H54 (cell line): ENCODE measurements at regions not wholly inside any gene's neighbourhood (a gene's known extent, or its start where the extent isn't known, plus 50 kb on each side); places are given as distances from the start of the nearest gene placed in this dataset.
A peak's percentile ranks its signal among the peaks of the same experiment; 100 is the strongest.

Experiments
- DNase-seq: peaks from one replicate; pipeline ENCODE4 v3.0.0; 2011; ENCODE audit warnings: low spot score, mixed read lengths; ENCODE audit not compliant: insufficient read length
- FAIRE-seq: peaks from 3 replicates; lab custom pipeline; 2011; peaks lifted over from hg19 to GRCh38; lab: Jason Lieb, UNC
- POLR2A ChIP-seq: IDR thresholded peaks from 2 replicates; pipeline ENCODE4 v1.6.1; 2011; ENCODE audit warnings: low read depth, mild to moderate bottlenecking, low read length

DNA sequence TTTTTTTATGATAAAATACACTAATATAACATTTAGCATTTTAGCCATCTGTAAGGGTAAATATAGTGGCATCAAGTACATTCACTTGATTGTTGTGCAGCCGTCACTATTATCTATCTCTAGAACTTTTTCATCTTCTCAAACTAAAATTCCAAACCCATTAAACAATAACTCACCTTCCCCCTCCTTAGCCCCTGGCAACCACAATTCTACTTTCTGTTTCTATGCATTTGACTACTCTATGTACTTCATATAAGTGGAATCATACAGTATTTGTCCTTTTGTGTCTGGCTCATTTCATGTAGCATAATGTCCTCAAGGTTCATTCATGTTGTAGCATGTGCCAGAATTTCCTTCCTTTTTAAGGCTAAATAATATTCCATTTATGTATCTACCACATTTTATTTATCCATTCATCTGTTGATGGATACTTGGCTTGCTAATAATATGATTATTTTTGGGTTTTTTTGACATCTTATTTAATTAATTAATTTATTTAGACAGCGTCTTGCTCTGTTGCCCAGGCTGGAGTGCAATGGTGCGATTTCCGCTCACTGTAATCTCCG, 69.6 kb upstream of the MACF1 start:
- FAIRE-seq = no peak
- DNase-seq = no peak

GRCh38 chr1:39136638-39137037, 67.9 kb upstream of the MACF1 start:
- FAIRE-seq = no peak
- DNase-seq = no peak
- TF ChIP-seq POLR2A = no peak

More for the DNA sequence above, 69.6 kb upstream of the MACF1 start:
- no peak for TF ChIP-seq POLR2A

GRCh38 chr1:39139723-39140360, 64.7 kb upstream of the MACF1 start:
- DNase-seq (no peak), FAIRE-seq (no peak)
- TF ChIP-seq POLR2A = no peak

DNA sequence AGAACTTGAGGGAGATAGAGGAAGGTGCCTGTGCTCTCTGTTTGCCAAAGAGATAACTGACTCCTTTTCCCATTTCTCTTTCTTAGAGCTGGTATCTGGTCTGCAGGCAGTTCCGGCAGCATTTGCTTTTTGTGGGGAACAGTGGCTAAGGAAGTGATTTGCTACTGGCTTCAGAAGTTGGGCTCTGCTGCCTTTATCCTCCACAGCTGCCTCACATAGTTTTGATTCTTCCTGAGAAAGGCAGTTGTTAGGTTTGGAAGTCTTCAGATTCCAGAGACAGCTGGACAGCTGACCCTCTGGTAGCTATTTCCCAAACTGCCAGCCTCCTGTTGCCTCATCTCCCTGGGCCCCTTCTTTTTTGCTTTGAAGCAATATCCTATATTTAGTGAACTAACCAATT, 62.6 kb upstream of the MACF1 start:
- FAIRE-seq = no peak
- no peak for DNase-seq
- no peak for TF ChIP-seq POLR2A

- FAIRE-seq (peak; percentile 11), DNase-seq (no peak)
- TF ChIP-seq POLR2A = no peak
These were observed 62.0 kb upstream of the MACF1 start for GRCh38 chr1:39142401-39143060.

DNA sequence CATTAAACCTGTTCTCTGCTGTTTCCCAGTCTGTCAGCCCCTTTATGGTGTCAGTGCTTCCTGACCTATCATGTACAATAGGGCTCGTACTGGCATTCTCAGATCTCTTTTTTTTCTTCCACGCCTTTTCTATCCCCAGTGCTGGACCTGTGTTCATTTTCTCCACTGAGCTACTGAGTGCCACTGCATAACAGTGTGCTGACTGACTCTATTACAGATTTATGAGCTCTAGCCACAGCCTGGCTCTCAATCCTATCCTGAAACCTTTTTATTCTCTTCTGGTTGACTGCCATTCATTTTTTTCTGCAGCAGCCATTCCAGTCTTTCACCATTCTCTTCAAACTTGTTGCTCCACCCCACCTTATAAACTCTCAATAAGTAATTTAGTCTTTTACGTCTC, 59.6 kb upstream of the MACF1 start:
- DNase-seq (no peak), FAIRE-seq (no peak)
- TF ChIP-seq POLR2A = no peak

GRCh38 chr1:39145331-39145965, 59.0 kb upstream of the MACF1 start:
- no peak for TF ChIP-seq POLR2A
- FAIRE-seq = no peak
- no peak for DNase-seq

DNA sequence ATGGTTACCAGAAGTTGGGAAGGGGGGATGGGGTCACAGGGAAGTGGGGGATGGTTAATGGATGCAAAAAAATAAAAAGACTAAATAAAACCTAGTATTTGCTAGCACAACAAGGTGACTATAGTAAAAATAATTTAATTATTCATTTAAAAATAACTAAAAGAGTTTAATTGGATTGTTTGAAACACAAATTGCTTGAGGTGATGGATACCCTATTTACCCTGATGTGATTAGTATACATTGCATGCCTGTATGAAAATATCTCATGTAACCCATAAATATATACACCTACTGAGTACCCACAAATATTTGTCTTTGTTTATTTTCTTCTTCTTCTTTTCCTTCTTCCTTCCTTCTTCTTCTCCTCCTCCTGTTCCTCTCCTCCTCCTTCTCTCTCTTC, 57.8 kb upstream of the MACF1 start:
- DNase-seq = no peak
- TF ChIP-seq POLR2A = no peak
- no peak for FAIRE-seq

DNA sequence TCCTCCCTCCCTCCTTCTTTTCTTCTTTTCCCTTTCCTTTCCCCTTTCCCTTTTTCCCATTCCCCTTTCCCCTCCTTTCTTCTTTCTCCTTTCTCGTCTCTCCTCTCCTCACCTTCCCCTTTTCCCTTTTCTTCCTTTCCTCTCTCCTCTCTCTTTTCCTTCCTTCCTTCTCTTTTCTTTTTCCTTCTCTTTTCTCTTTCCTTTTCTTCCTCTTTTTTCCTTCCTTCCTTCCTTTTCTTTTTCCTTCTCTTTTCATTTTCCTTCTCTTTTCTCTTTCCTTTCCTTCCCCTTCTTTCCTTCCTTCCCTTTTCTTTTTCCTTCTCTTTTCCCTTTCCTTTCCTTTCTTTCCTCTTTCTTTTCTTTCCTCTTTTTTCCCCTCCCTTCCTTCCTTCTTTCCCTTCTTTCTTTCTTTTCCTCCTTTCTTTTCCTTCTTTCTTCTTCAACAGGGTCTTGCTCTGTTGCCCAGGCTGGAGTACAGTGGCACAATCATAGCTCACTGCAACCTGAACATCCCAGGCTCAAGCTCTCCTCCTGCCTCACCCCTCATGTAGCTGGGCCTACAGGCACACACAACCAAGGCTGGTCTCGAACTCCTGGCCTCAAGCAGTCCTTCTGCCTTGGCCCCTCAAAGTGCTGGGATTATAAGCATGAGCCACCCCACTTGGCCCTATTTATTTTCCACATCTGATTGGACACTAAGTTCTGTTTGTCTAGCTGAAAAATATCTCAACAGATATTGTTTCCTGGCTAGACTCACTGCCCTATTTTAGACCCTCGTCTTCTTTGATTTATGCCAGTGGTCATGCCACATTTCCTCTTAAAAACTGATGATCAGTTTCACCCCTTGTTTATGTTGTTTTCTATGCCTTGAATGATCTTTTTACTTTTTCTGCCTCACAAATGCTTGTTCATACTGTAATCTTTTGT, 57.1 kb upstream of the MACF1 start:
- TF ChIP-seq POLR2A = no peak
- FAIRE-seq (peak; percentile 43), DNase-seq (no peak)

DNA sequence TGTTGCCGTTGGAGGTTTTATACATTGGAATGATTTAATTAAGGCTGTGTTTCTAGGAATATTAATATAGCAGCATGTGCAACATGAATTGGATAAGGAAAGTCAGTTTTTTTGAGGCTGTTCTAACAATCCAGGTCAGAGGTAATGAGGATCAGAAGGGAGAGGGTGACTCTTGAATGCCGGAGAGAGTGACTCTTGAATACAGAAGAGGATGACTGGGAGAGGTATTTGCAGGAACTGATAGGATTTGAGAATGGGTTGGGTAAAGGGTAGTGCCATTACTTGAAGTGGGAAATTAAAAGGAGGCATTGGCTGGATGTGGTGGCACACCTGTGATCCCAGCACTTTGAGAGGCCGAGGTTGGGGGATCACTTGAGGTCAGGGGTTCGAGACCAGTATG, 55.6 kb upstream of the MACF1 start:
- no peak for TF ChIP-seq POLR2A
- DNase-seq = no peak
- FAIRE-seq = no peak

DNA sequence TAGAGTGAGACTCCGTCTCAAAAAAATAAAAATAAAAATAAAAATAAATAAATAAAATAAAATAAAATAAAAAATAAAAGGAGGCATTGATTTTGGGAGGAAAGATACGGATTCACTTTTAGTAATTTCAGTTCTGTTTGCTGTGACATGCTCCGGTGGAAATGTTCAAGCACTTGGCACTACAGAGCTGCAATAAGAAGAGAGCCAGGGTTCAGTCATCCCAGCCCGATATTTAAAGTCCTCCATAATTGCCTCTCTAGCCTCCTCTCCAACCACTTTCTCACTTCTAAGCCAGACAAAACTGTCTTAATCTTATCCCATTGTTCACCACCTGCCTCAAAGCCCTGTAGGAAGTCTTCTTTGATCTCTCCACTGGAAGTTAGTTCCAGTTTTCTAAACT, 55.0 kb upstream of the MACF1 start:
- no peak for DNase-seq
- no peak for FAIRE-seq
- TF ChIP-seq POLR2A = no peak

DNA sequence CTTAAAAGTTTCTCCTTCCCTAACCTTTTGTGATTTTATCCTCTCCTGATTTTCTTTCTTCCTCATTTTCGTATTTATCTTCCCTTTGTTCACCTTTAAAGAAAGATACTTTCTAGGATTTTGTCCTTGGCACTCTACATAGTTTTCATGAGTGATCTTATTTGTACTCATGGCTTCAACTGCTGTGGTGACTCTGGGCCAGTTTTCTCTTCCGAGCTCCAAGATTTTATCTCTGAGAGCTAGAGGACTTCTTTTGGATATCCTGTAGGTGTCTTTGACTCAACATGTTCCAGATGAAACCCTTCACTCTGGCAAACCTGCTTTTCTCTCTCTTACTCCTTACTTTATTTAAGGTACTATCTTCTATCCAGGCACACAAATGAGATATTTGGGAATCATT, 53.7 kb upstream of the MACF1 start:
- TF ChIP-seq POLR2A = no peak

DNA sequence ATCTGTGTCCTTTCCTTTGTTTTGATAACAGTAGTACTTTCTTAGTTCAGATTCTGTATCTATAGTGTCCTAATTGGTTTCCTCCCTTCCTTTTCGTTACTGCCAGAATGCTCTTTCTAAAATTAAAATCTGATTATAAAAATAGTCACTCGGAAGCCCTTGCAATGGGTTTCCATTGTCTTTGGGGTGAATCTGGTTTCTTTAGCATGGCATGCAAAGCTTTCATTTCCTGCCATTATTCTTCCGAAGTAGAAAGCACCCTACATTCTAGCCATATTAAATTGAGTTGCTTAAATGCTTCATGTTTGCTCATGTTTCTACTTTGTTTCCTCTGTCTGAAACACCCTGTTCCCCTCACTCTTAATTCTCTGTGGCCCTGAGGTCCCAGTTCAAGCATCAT, 53.2 kb upstream of the MACF1 start:
- no peak for DNase-seq
- TF ChIP-seq POLR2A = no peak
- no peak for FAIRE-seq

More for the DNA sequence above, 53.7 kb upstream of the MACF1 start:
- FAIRE-seq (no peak), DNase-seq (no peak)

DNA sequence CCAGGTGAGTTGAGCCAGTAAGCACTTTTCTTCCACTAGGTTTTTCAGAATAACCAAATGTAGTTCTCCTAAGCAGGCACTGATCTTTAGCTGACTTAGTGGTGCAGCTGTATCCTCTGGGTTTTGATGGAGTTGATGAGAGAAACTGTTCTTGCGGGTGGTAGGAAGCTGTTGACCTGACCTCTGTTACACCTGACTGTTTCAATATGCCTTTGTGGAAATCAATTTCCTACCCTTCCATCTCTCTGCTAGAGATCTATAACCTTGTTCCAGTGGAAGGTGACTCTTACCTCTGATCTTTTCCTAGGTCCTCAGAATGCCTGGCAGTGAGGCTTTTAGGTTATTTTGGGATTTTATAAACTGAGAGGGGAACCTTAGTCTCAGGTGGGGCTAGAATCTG, 51.6 kb upstream of the MACF1 start:
- FAIRE-seq (no peak), DNase-seq (no peak)
- no peak for TF ChIP-seq POLR2A
